ENCODE measurements at regions not wholly inside any gene's neighbourhood (a gene's known extent, or its start where the extent isn't known, plus 50 kb on each side); places are given as distances from the start of the nearest gene placed in this dataset.

GRCh38 chr2:37774976-37775907, 103.8 kb upstream of the CDC42EP3 start:
- Mint-ChIP-seq H3K27ac (ENCODE audit: unreplicated experiment) (no peak overlapping the region), H3K36me3 (ENCODE audit: low read depth, unreplicated experiment) (peaks cover 3% of the 10 kb centered on the region), H3K27me3 (ENCODE audit: unreplicated experiment) (peaks cover 4% of the 10 kb centered on the region), H3K9me3 (ENCODE audit: unreplicated experiment) (peaks cover 8% of the 10 kb centered on the region), H3K4me1 (ENCODE audit: unreplicated experiment) (peaks cover 16% of the 10 kb centered on the region), H3K4me3 (ENCODE audit: unreplicated experiment) (no peak overlapping the region)
- no peak for TF ChIP-seq CTCF (IDR thresholded peaks at IDR 0.05; ENCODE audit: unreplicated experiment)
- no peak for DNase-seq (ENCODE audit: low spot score)

- no peak overlapping the region for H3K4me3 Mint-ChIP-seq (ENCODE audit: unreplicated experiment)
- H3K9me3 Mint-ChIP-seq (ENCODE audit: unreplicated experiment), result peaks cover 8% of the 10 kb centered on the region
- H3K27me3 Mint-ChIP-seq (ENCODE audit: unreplicated experiment), result peaks cover 4% of the 10 kb centered on the region
- no peak overlapping the region for H3K27ac Mint-ChIP-seq (ENCODE audit: unreplicated experiment)
- H3K36me3 Mint-ChIP-seq (ENCODE audit: low read depth, unreplicated experiment), result peaks cover 3% of the 10 kb centered on the region
- TF ChIP-seq CTCF (IDR thresholded peaks at IDR 0.05; ENCODE audit: unreplicated experiment), result no peak
- no peak for DNase-seq (ENCODE audit: low spot score)
- H3K4me1 Mint-ChIP-seq (ENCODE audit: unreplicated experiment), result peaks cover 16% of the 10 kb centered on the region
These were observed 104.4 kb upstream of the CDC42EP3 start for GRCh38 chr2:37775908-37776250.

GRCh38 chr2:37776487-37776886, 105.0 kb upstream of the CDC42EP3 start:
- H3K27ac Mint-ChIP-seq (ENCODE audit: unreplicated experiment), result no peak overlapping the region
- peaks cover 3% of the 10 kb centered on the region for H3K36me3 Mint-ChIP-seq (ENCODE audit: low read depth, unreplicated experiment)
- peaks cover 4% of the 10 kb centered on the region for H3K9me3 Mint-ChIP-seq (ENCODE audit: unreplicated experiment)
- no peak for DNase-seq (ENCODE audit: low spot score)
- H3K4me3 Mint-ChIP-seq (ENCODE audit: unreplicated experiment), result no peak overlapping the region
- peaks cover 16% of the 10 kb centered on the region for H3K4me1 Mint-ChIP-seq (ENCODE audit: unreplicated experiment)
- TF ChIP-seq CTCF (IDR thresholded peaks at IDR 0.05; ENCODE audit: unreplicated experiment), result no peak
- peaks cover 2% of the 10 kb centered on the region for H3K27me3 Mint-ChIP-seq (ENCODE audit: unreplicated experiment)

GRCh38 chr2:37779139-37779538, 107.7 kb upstream of the CDC42EP3 start:
- no peak overlapping the region for H3K27ac Mint-ChIP-seq (ENCODE audit: unreplicated experiment)
- no peak for TF ChIP-seq CTCF (IDR thresholded peaks at IDR 0.05; ENCODE audit: unreplicated experiment)
- no peak for DNase-seq (ENCODE audit: low spot score)
- peaks cover 3% of the 10 kb centered on the region for H3K36me3 Mint-ChIP-seq (ENCODE audit: low read depth, unreplicated experiment)
- H3K27me3 Mint-ChIP-seq (ENCODE audit: unreplicated experiment), result no peaks in the 10 kb centered on the region
- H3K4me1 Mint-ChIP-seq (ENCODE audit: unreplicated experiment), result peaks cover 16% of the 10 kb centered on the region
- H3K4me3 Mint-ChIP-seq (ENCODE audit: unreplicated experiment), result no peak overlapping the region
- H3K9me3 Mint-ChIP-seq (ENCODE audit: unreplicated experiment), result peaks cover 4% of the 10 kb centered on the region
